B cell (primary cell): ENCODE measurements at regions not wholly inside any gene's neighbourhood (a gene's known extent, or its start where the extent isn't known, plus 50 kb on each side); places are given as distances from the start of the nearest gene placed in this dataset.

Experiments used
- CTCF ChIP-seq: fragments of 200-600 bp; IDR thresholded peaks from one replicate; pipeline ENCODE4 v1.8.0; 2022; ENCODE audit warnings: antibody characterized with exemption, mild to moderate bottlenecking
- EZH2 ChIP-seq: IDR thresholded peaks from 2 replicates; pipeline ENCODE4 v1.6.1; 2012; ENCODE audit warnings: borderline replicate concordance, low read depth, mild to moderate bottlenecking, moderate library complexity, low read length; ENCODE audit not compliant: insufficient read depth, poor library complexity, severe bottlenecking

GRCh38 chr6:4518506-4518905, 257.7 kb upstream of the CDYL start:
- TF ChIP-seq CTCF = no peak
- TF ChIP-seq EZH2 = no peak
